Rectal smooth muscle tissue (tissue), 1 donor: ENCODE measurements at regions not wholly inside any gene's neighbourhood (a gene's known extent, or its start where the extent isn't known, plus 50 kb on each side); places are given as distances from the start of the nearest gene placed in this dataset.
"Not testable (repeated sequence)": the region's sequence is repeated elsewhere in the genome, so short reads cannot be mapped to it uniquely, and the experiment has no call there.

Experiments used
- H3K27ac ChIP-seq: one replicate; pipeline ENCODE4 v1.7.0; 2013; ENCODE audit warnings: low read depth, low read length, inconsistent platforms
- H3K27me3 ChIP-seq: one replicate; pipeline ENCODE4 v1.7.0; 2013; ENCODE audit warnings: low read length; ENCODE audit not compliant: control insufficient read depth, insufficient read depth
- H3K36me3 ChIP-seq: one replicate; pipeline ENCODE4 v1.7.0; 2013; ENCODE audit warnings: low read length; ENCODE audit not compliant: control insufficient read depth, insufficient read depth
- H3K4me1 ChIP-seq: one replicate; pipeline ENCODE4 v1.7.0; 2013; ENCODE audit warnings: low read length; ENCODE audit not compliant: control insufficient read depth, insufficient read depth
- H3K4me3 ChIP-seq: one replicate; pipeline ENCODE4 v1.7.0; 2013; ENCODE audit warnings: low read length
- H3K9ac ChIP-seq: one replicate; pipeline ENCODE4 v1.7.0; 2013; ENCODE audit warnings: low read length

DNA sequence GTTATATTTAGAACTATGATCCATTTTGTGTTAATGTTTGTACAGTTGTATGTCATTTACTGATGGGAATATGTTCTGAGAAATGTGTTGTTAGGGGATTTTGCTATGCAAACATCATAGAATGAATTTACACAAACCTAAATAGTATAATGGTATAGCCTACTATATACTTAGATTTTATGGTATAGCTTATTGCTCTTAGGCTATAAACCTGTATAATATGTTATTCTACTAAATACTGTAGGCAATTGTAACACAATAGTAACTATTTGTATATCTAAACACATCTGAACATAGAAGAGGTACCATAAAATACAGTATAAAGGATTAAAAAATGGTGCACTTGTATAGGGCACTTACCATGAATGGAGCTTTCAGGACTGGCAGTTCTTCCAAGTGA, 105.4 kb upstream of the GRIN2B start:
- no peak overlapping the region for H3K27ac ChIP-seq
- H3K9ac ChIP-seq = no peak overlapping the region
- H3K4me3 ChIP-seq = no peak overlapping the region
- no peaks in the 10 kb centered on the region for H3K4me1 ChIP-seq
- no peaks in the 10 kb centered on the region for H3K27me3 ChIP-seq
- no peaks in the 10 kb centered on the region for H3K36me3 ChIP-seq

GRCh38 chr12:14099994-14100393, 118.6 kb upstream of the GRIN2B start:
- H3K36me3 ChIP-seq = no peaks in the 10 kb centered on the region
- no peaks in the 10 kb centered on the region for H3K27me3 ChIP-seq
- no peak overlapping the region for H3K9ac ChIP-seq
- no peak overlapping the region for H3K4me3 ChIP-seq
- no peaks in the 10 kb centered on the region for H3K4me1 ChIP-seq
- H3K27ac ChIP-seq = no peak overlapping the region

GRCh38 chr12:14101556-14101955, 120.2 kb upstream of the GRIN2B start:
- not testable (repeated sequence) for H3K4me1 ChIP-seq, H3K36me3 ChIP-seq, H3K27ac ChIP-seq, H3K27me3 ChIP-seq, H3K9ac ChIP-seq, H3K4me3 ChIP-seq

- Histone ChIP-seq H3K9ac (no peak overlapping the region), H3K4me1 (no peaks in the 10 kb centered on the region), H3K36me3 (no peaks in the 10 kb centered on the region), H3K27me3 (no peaks in the 10 kb centered on the region), H3K27ac (no peak overlapping the region), H3K4me3 (no peak overlapping the region)
Observed at GRCh38 chr12:14111230-14111865, 129.9 kb upstream of the GRIN2B start.

DNA sequence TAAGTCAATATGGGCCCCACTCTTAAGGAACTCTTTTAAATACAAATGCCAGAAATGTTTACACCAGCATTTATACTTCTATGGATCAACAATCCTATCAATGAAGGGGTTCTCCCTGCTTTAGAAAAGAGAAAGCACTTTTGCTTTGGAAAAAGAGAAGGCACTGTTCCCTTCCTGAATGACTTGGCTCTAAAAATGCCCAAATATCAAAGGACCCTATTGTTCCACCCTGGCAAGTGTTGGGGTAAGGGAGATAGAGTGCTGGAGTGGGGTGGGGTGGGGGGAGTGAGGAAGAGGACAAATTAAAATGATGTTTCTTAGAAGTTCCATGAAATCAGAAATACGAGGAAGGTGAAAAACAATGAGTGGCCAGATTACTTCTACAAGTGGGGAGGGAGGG, 131.6 kb upstream of the GRIN2B start:
- H3K27me3 ChIP-seq = no peaks in the 10 kb centered on the region
- no peak overlapping the region for H3K27ac ChIP-seq
- H3K36me3 ChIP-seq = no peaks in the 10 kb centered on the region
- H3K4me3 ChIP-seq = no peak overlapping the region
- H3K4me1 ChIP-seq = no peaks in the 10 kb centered on the region
- H3K9ac ChIP-seq = no peak overlapping the region

GRCh38 chr12:14126692-14127091, 145.3 kb upstream of the GRIN2B start:
- Histone ChIP-seq H3K36me3 (no peaks in the 10 kb centered on the region), H3K27me3 (no peaks in the 10 kb centered on the region), H3K4me1 (no peaks in the 10 kb centered on the region), H3K9ac (no peak overlapping the region), H3K27ac (no peak overlapping the region), H3K4me3 (no peak overlapping the region)

- Histone ChIP-seq H3K27ac (no peak overlapping the region), H3K9ac (no peak overlapping the region), H3K4me3 (no peak overlapping the region), H3K27me3 (no peaks in the 10 kb centered on the region), H3K36me3 (no peaks in the 10 kb centered on the region), H3K4me1 (no peaks in the 10 kb centered on the region)
Observed at GRCh38 chr12:14129611-14130195, 148.3 kb upstream of the GRIN2B start.

DNA sequence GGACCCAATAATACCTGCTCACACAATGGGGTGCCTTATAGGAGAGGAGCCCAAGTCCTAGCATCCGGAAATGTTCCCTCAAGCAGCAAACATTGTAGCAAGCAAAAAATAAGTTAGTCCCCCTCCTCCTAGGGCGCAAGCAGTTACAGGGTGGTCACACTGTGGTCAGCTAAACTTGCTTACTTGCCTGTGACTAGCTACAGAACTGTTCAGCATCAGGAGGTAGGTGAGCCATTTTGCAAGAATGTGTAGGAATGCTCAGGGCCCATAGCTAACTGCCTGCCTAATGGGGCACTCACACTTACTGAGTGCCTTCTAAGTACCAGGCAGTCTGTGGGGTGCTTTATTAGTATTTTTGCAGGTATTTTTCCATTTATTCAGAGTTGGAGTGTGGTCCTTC, 154.6 kb upstream of the GRIN2B start:
- Histone ChIP-seq H3K4me3 (no peak overlapping the region), H3K4me1 (no peaks in the 10 kb centered on the region), H3K27me3 (no peaks in the 10 kb centered on the region), H3K9ac (no peak overlapping the region), H3K27ac (no peak overlapping the region), H3K36me3 (no peaks in the 10 kb centered on the region)

DNA sequence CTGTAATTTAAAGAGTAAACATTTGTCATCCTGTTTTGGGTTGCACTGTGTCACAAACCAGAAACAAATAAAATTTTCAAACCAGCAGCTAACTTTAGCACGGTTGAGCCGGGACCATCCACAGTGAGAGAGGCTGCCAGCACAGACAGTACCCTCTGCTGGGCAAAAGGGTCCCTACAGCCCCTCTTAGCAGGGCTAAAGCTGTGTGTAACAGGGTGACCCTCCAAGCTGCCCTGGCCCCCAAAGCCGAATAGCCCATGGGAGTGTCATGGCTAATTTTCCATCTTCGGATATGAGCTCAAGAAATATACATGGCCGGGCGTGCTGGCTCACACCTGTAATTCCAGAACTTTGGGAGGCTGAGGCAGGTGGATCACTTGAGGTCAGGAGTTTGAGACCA, 157.1 kb upstream of the GRIN2B start:
- Histone ChIP-seq H3K9ac (no peak overlapping the region), H3K27ac (no peak overlapping the region), H3K4me1 (no peaks in the 10 kb centered on the region), H3K36me3 (no peaks in the 10 kb centered on the region), H3K27me3 (no peaks in the 10 kb centered on the region), H3K4me3 (no peak overlapping the region)

DNA sequence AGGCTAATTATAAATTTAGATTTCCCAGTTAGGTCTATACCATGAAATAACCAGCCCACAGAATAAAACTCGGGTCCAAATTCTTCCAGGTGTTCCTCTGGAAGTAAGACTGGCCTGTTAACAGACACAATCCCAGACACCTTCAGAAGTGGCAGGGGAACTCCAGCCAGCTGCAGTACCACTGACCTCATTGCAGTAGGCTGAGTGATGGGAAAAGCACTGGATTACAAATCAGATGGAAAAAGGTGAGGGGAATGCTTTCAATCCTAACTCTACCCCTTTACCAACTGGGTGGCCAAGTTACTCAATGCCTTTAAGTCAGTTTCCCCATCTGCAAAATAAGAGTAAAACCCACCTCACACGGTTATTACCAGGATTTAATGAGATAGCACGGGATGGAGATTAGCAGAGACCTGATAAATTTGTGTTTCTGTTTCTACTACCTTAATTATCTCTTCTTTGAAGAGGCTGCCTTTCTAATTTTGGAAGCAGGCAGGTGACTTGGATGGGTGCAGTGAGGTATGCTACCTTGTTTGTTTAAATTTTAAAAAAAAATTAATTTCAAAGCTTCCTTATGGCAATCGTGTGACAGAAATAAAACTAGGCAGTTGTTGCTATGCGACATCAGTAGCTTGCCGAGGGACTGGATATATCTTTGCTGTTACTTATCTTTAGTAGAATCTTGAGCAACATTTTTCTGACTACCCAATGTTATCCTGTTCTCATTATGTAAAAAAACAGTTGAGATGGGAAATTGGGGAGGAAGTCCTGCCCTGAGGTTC, 167.3 kb upstream of the GRIN2B start:
- Histone ChIP-seq H3K36me3 (no peaks in the 10 kb centered on the region), H3K27ac (no peak overlapping the region), H3K4me1 (no peaks in the 10 kb centered on the region), H3K27me3 (no peaks in the 10 kb centered on the region), H3K9ac (no peak overlapping the region), H3K4me3 (no peak overlapping the region)

DNA sequence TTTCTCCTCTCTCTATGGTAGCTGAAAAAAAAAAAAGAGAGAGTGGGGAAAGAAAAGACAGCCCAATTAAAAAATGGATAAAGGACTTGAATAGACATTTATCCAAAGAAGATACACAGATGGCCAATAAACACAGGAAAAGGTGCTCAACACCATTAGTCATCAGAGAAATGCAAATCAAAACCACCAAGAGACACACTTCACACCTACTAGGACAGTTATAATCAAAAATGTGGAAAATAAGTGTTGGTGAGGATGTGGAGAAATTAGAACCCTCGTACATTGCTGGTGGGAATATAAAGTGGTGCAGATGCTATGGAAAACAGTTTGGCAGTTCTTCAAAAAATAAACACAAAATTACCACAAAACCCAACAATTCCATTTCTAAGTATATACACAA, 172.4 kb upstream of the GRIN2B start:
- no peak overlapping the region for H3K27ac ChIP-seq
- no peaks in the 10 kb centered on the region for H3K36me3 ChIP-seq
- H3K4me1 ChIP-seq = no peaks in the 10 kb centered on the region
- H3K9ac ChIP-seq = no peak overlapping the region
- H3K4me3 ChIP-seq = no peak overlapping the region
- H3K27me3 ChIP-seq = no peaks in the 10 kb centered on the region

- Histone ChIP-seq H3K27ac (no peak overlapping the region), H3K4me1 (no peaks in the 10 kb centered on the region), H3K36me3 (no peaks in the 10 kb centered on the region), H3K4me3 (no peak overlapping the region), H3K27me3 (no peaks in the 10 kb centered on the region), H3K9ac (no peak overlapping the region)
Observed at GRCh38 chr12:14156606-14157005, 175.2 kb upstream of the GRIN2B start.
